Uterus (tissue), 3 donors: ENCODE measurements at regions not wholly inside any gene's neighbourhood (a gene's known extent, or its start where the extent isn't known, plus 50 kb on each side); places are given as distances from the start of the nearest gene placed in this dataset.

Experiments
- DNase-seq, 2 donors: peaks; one replicate each; pipeline ENCODE4 v3.0.0-alpha.2; 2019 to 2020
- H3K27ac ChIP-seq, 2 donors: fragments of 200-600 bp; sonication (generic); 1 replicate in 1 of 2; 2 replicates in 1 of 2; pipeline ENCODE4 v1.5.1; 2016 to 2018
- H3K27me3 ChIP-seq, 2 donors: fragments of 200-600 bp; sonication (generic); one replicate each; pipeline ENCODE4 v1.5.1; 2018 to 2019; ENCODE audit warnings: control low read depth in 1 of 2
- H3K36me3 ChIP-seq, 2 donors: fragments of 200-600 bp; sonication (generic); one replicate each; pipeline ENCODE4 v1.5.1; 2019; ENCODE audit warnings: control low read depth in 1 of 2
- H3K4me1 ChIP-seq, 2 donors: fragments of 200-600 bp; sonication (generic); one replicate each; pipeline ENCODE4 v1.5.1; 2018 to 2019; ENCODE audit warnings: control low read depth in 1 of 2
- H3K4me3 ChIP-seq, 2 donors: fragments of 200-600 bp; sonication (generic); 1 replicate in 1 of 2; 2 replicates in 1 of 2; pipeline ENCODE4 v1.5.1; 2018 to 2019; ENCODE audit warnings: mild to moderate bottlenecking in 1 of 2
- H3K9me3 ChIP-seq, 2 donors: fragments of 200-600 bp; sonication (generic); one replicate each; pipeline ENCODE4 v1.5.1; 2019; ENCODE audit warnings: control low read depth in 1 of 2
- CTCF ChIP-seq, 4 experiments: fragments of 200-600 bp in 2 of 4; fragments of 450-650 bp in 2 of 4; sonication (generic) in 2 of 4; IDR thresholded peaks; one replicate each; pipeline ENCODE4 v1.5.1; 2016 to 2019; ENCODE audit warnings: antibody characterized with exemption in 4 of 4, mild to moderate bottlenecking in 2 of 4, moderate library complexity in 1 of 4
- POLR2A ChIP-seq, 2 donors: fragments of 450-650 bp; IDR thresholded peaks; one replicate each; pipeline ENCODE4 v1.6.1; 2016; ENCODE audit warnings: antibody characterized with exemption in 2 of 2, mild to moderate bottlenecking in 1 of 2, moderate library complexity in 1 of 2
- intact Hi-C: fragments of 100-400 bp; cut with DNase I; formaldehyde crosslinking; loops from one replicate; pipeline ENCODE4 v1.15.1; 2023; ENCODE audit warnings: low total_unique reads
- donor health status: DM: yes; HTN: yes; CAD: no.

- no peaks in the 10 kb centered on the region for H3K9me3 ChIP-seq
- H3K27me3 ChIP-seq: no peaks in the 10 kb centered on the region
- H3K27ac ChIP-seq: no peak overlapping the region
- H3K4me3 ChIP-seq: no peak overlapping the region
- H3K4me1 ChIP-seq: no peaks in the 10 kb centered on the region
- intact Hi-C loops: no loop called here
- TF ChIP-seq POLR2A (IDR thresholded peaks at IDR 0.05): no peak
- TF ChIP-seq CTCF (IDR thresholded peaks at IDR 0.05): no peak
- no peak for DNase-seq
- no peaks in the 10 kb centered on the region for H3K36me3 ChIP-seq
These were observed 1000.7 kb downstream of the STIM2 start for GRCh38 chr4:27861381-27861787.

- intact Hi-C loops: no loop called here
- no peak for TF ChIP-seq CTCF (IDR thresholded peaks at IDR 0.05)
- TF ChIP-seq POLR2A (IDR thresholded peaks at IDR 0.05): no peak
- H3K4me1 ChIP-seq: no peaks in the 10 kb centered on the region
- no peak overlapping the region for H3K27ac ChIP-seq
- DNase-seq: no peak
- H3K36me3 ChIP-seq: no peaks in the 10 kb centered on the region
- H3K27me3 ChIP-seq: no peaks in the 10 kb centered on the region
- no peak overlapping the region for H3K4me3 ChIP-seq
- no peaks in the 10 kb centered on the region for H3K9me3 ChIP-seq
These were observed 1001.2 kb downstream of the STIM2 start for GRCh38 chr4:27861802-27862201.

- Histone ChIP-seq H3K27me3 (no peaks in the 10 kb centered on the region), H3K4me1 (no peaks in the 10 kb centered on the region), H3K9me3 (no peaks in the 10 kb centered on the region), H3K36me3 (no peaks in the 10 kb centered on the region), H3K4me3 (no peak overlapping the region), H3K27ac (no peak overlapping the region)
- DNase-seq: no peak
- intact Hi-C loops: no loop called here
- TF ChIP-seq CTCF (IDR thresholded peaks at IDR 0.05) (no peak), POLR2A (IDR thresholded peaks at IDR 0.05) (no peak)
These were observed 1013.0 kb downstream of the STIM2 start for GRCh38 chr4:27873596-27873995.

DNA sequence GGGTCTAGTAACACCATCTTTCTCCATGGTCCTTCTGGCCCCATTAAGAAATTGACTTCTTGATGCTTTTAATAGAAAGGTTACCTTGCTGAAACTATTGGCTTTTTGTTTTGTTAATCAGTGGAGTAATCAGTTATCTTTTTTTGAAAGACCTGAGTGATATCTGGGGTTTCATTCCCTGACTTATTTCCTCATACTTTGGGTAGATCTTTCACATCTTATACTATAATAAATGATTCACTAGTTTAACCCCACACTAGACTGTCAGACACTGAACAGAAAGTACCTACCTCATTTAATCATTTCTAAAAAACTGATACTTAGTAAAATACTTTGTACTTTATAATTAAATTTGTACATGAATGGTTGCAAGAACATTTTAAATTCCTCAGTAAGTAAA lies 1021.1 kb downstream of the STIM2 start:
- intact Hi-C loops: no loop called here

GRCh38 chr4:27886120-27886519 lies 1025.5 kb downstream of the STIM2 start:
- H3K36me3 ChIP-seq: no peaks in the 10 kb centered on the region
- no peak for TF ChIP-seq POLR2A (IDR thresholded peaks at IDR 0.05)
- H3K9me3 ChIP-seq: no peaks in the 10 kb centered on the region
- H3K27ac ChIP-seq: no peak overlapping the region
- intact Hi-C loops: no loop called here
- H3K4me1 ChIP-seq: no peaks in the 10 kb centered on the region
- no peak overlapping the region for H3K4me3 ChIP-seq
- DNase-seq: no peak
- H3K27me3 ChIP-seq: no peaks in the 10 kb centered on the region

More for the DNA sequence above, 1021.1 kb downstream of the STIM2 start:
- no peak for DNase-seq
- TF ChIP-seq POLR2A (IDR thresholded peaks at IDR 0.05): no peak
- no peak for TF ChIP-seq CTCF (IDR thresholded peaks at IDR 0.05)
- Histone ChIP-seq H3K4me1 (no peaks in the 10 kb centered on the region), H3K9me3 (no peaks in the 10 kb centered on the region), H3K4me3 (no peak overlapping the region), H3K27me3 (no peaks in the 10 kb centered on the region), H3K27ac (no peak overlapping the region), H3K36me3 (no peaks in the 10 kb centered on the region)

DNA sequence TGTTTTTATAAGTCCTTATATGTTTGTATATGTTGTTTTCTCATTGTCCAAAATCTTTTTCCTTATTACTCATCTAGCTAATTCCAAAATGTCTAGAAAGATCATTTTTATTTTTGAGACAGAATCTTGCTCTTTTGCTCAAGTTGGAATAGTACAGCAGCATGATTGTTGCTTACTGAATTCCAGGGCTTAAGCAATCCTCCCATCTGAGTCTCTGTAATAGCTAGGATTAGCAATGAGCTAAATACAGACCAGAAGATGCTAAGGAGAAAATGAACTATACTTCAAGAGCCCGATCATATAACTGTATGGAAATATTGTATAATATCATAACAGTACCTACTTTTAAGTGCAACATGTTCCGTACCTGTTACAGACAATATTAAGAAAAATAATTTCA lies 1027.0 kb downstream of the STIM2 start:
- TF ChIP-seq CTCF (IDR thresholded peaks at IDR 0.05) (no peak), POLR2A (IDR thresholded peaks at IDR 0.05) (no peak)
- intact Hi-C loops: no loop called here
- Histone ChIP-seq H3K27me3 (no peaks in the 10 kb centered on the region), H3K4me3 (no peak overlapping the region), H3K27ac (no peak overlapping the region), H3K4me1 (no peaks in the 10 kb centered on the region), H3K36me3 (no peaks in the 10 kb centered on the region), H3K9me3 (no peaks in the 10 kb centered on the region)
- DNase-seq: no peak
